ENCODE measurements at regions not wholly inside any gene's neighbourhood (a gene's known extent, or its start where the extent isn't known, plus 50 kb on each side); places are given as distances from the start of the nearest gene placed in this dataset.

DNA sequence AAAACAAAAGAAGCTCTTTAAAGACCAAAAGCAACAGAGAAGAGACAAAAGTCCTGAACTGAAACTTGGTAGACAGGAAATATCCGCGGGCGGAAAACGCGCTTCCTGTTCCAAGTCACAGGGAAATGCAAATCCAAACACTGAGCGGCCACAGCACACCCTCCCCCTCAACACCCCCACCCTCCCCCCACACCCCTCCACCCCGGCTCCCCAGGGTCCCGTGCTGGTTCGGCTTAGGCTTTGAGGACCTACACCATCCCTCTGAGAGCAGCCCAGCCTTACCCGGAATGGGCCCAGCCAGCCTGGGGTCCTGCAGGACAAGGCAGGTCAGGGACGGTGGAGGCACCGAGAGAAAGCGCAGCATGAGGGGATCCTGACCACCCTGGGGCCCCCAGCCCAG is 160.4 kb downstream of the BRD1 start:
- TF ChIP-seq, protein P1, sequence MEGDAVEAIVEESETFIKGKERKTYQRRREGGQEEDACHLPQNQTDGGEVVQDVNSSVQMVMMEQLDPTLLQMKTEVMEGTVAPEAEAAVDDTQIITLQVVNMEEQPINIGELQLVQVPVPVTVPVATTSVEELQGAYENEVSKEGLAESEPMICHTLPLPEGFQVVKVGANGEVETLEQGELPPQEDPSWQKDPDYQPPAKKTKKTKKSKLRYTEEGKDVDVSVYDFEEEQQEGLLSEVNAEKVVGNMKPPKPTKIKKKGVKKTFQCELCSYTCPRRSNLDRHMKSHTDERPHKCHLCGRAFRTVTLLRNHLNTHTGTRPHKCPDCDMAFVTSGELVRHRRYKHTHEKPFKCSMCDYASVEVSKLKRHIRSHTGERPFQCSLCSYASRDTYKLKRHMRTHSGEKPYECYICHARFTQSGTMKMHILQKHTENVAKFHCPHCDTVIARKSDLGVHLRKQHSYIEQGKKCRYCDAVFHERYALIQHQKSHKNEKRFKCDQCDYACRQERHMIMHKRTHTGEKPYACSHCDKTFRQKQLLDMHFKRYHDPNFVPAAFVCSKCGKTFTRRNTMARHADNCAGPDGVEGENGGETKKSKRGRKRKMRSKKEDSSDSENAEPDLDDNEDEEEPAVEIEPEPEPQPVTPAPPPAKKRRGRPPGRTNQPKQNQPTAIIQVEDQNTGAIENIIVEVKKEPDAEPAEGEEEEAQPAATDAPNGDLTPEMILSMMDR (IDR thresholded peaks at IDR 0.05; ENCODE audit: control insufficient read depth, insufficient read depth, low read depth, low read length, missing control alignments), result no peak
- DNase-seq (ENCODE audit: low read depth), result no peak

DNA sequence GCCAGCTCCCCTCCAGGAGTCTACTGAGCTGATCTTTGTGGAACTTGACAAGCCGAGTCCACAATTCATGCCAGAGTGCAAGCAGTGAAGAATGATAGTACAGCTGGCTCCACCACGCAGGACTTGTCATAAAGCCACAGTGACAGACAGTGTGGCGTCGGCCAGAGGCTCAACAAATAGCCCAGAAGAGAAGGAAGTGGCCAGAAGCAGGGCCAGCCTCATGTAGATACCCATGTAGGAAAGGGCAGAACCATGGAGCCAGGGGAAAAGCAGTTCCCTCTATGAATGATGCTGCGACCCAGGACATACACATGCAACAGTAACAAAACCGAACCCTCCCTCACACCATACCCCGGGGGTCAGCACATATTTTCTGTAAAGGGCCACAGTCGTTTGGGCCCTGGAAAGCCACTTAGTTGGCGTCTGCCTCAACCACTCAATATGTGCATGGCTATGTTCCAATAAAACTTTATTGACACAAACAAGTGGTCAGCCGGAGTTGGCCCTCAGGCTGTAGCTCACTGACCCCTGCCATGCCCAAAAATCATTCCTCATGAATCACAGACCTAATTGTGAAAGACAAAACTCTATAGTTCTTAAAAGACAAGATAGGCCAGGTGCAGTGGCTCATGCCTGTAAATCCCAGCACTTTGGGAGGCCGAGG is 161.4 kb downstream of the BRD1 start:
- H3K4me3 ChIP-seq (ENCODE audit: control insufficient read depth, low read depth, low read length), result no peak overlapping the region
- TF ChIP-seq, protein P1 (IDR thresholded peaks at IDR 0.05; ENCODE audit: control insufficient read depth, insufficient read depth, low read depth, low read length, missing control alignments), result no peak
- no peak for DNase-seq (ENCODE audit: low read depth)

More for the DNA sequence above, 160.4 kb downstream of the BRD1 start:
- H3K4me3 ChIP-seq (ENCODE audit: control insufficient read depth, low read depth, low read length), result no peak overlapping the region

DNA sequence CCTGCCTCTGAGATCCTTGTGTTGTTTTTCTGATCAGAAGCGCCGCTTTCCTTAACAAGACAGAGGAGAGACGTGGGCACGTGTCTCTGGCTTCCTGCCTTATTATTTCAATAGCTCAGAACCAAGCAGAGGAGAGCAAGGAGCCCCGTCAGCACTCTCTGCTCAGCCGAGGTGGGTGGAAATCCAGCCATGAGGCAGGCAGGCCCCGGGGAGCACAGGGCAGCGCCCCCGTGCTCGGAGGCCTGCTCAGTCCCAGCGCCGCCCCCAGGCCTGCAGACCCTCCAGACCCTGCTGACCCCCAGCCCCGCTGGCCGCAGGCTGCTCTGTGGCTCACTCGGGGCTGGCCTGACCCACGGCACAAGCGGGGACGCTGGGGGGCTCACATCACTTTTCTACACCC is 162.8 kb downstream of the BRD1 start:
- TF ChIP-seq, protein P1 (IDR thresholded peaks at IDR 0.05; ENCODE audit: control insufficient read depth, insufficient read depth, low read depth, low read length, missing control alignments), result no peak
- no peak overlapping the region for H3K4me3 ChIP-seq (ENCODE audit: control insufficient read depth, low read depth, low read length)
- no peak for DNase-seq (ENCODE audit: low read depth)

DNA sequence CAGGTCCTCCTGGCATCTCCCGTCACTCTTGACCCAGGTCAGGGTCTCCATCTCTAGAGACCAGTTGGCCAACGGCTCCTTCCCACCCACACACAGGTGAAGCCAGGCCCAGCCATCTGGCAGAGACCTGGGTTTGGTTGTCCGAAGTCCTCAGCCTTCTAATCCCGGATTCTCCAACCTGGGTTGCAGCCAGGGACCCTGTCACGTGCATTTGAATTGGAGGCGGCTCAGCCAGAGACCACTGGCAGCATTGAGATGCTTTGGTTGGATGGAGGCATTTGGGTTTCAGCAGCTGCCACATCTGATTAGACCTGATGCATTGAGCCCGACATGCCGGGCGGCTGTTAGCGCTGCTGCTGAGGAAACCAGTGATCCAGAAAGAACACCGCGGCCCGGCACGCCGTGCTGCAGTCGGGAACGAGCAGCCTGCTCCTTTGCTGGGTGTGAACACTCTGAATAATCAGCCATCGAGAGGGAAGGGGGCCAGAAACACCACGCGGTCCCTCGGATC is 163.2 kb downstream of the BRD1 start:
- H3K4me3 ChIP-seq (ENCODE audit: control insufficient read depth, low read depth, low read length), result no peak overlapping the region
- no peak for DNase-seq (ENCODE audit: low read depth)
- TF ChIP-seq, protein P1 (IDR thresholded peaks at IDR 0.05; ENCODE audit: control insufficient read depth, insufficient read depth, low read depth, low read length, missing control alignments), result no peak

DNA sequence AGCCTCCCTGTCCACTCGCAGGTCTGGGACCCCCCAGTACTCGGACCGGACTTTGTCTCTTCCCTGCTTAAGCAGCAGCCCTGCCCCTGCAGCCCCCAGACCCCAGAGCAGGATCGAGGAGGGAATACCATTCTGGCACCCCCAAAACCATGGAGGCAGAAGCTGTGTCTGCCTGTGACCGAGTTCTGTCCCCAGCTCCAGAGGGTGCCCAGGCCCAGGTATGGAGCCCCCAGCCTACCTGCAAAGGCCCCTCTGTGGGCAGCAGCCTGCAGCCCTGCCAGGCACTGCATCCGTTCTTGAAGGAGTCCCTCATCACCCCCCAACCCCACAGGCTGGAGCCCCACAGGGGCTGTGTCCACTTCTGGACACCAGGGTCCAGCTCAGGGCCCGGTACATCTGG is 163.8 kb downstream of the BRD1 start:
- DNase-seq (ENCODE audit: low read depth), result no peak
- H3K4me3 ChIP-seq (ENCODE audit: control insufficient read depth, low read depth, low read length), result no peak overlapping the region
- TF ChIP-seq, protein P1 (IDR thresholded peaks at IDR 0.05; ENCODE audit: control insufficient read depth, insufficient read depth, low read depth, low read length, missing control alignments), result no peak

DNA sequence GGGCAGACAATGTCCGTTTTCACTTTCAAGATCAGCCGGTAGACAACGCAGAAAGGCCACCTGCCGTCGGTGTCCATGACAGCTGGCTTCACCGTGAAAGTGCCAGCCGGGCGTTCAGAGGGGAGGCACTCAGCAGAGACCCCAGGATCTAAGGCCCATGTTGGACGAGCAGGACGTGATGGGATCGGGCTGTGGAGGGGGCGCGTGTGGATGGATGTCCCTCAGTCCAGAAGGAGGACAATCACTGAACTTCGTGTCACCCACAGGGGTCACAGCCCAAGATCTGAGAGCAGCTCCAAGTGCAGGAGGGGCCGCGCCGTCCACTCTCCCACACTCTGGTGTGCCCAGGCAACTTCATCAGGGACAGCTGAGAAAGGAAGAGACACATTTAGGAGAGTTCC is 164.4 kb downstream of the BRD1 start:
- no peak overlapping the region for H3K4me3 ChIP-seq (ENCODE audit: control insufficient read depth, low read depth, low read length)
- TF ChIP-seq, protein P1 (IDR thresholded peaks at IDR 0.05; ENCODE audit: control insufficient read depth, insufficient read depth, low read depth, low read length, missing control alignments), result no peak
- DNase-seq (ENCODE audit: low read depth), result no peak

Measured in AG09309 (cell line).